H9 (cell line): ENCODE measurements at regions not wholly inside any gene's neighbourhood (a gene's known extent, or its start where the extent isn't known, plus 50 kb on each side); places are given as distances from the start of the nearest gene placed in this dataset.

Experiments used
- DNase-seq: peaks from one replicate; pipeline ENCODE4 v3.0.0-alpha.2; 2017
- H2AFZ ChIP-seq: one replicate; pipeline ENCODE4 v1.6.1; 2013; ENCODE audit warnings: mild to moderate bottlenecking, low read length, control low read depth, moderate library complexity
- H2AK5ac ChIP-seq: 2 replicates; pipeline ENCODE4 v1.6.1; 2013; ENCODE audit warnings: low read length, control low read depth, mixed read lengths; ENCODE audit not compliant: insufficient read length
- H2BK120ac ChIP-seq: one replicate; pipeline ENCODE4 v1.6.1; 2013; ENCODE audit warnings: low read depth, mild to moderate bottlenecking, low read length, control low read depth, inconsistent platforms; ENCODE audit not compliant: poor library complexity, severe bottlenecking
- H2BK12ac ChIP-seq: 2 replicates; pipeline ENCODE4 v1.6.1; 2013; ENCODE audit warnings: low read length, control low read depth, mixed read lengths, low read depth; ENCODE audit not compliant: insufficient read length
- H2BK15ac ChIP-seq: 2 replicates; pipeline ENCODE4 v1.6.1; 2013; ENCODE audit warnings: low read depth, low read length, control low read depth
- H2BK20ac ChIP-seq: one replicate; pipeline ENCODE4 v1.6.1; 2013; ENCODE audit warnings: low read depth, mild to moderate bottlenecking, low read length, control low read depth, inconsistent platforms; ENCODE audit not compliant: poor library complexity, severe bottlenecking
- H2BK5ac ChIP-seq: 2 replicates; pipeline ENCODE4 v1.6.1; 2013; ENCODE audit warnings: low read length, control low read depth, mixed read lengths; ENCODE audit not compliant: insufficient read length
- H3K14ac ChIP-seq: 2 replicates; pipeline ENCODE4 v1.6.1; 2013; ENCODE audit warnings: low read length, control low read depth; ENCODE audit not compliant: insufficient read depth
- H3K18ac ChIP-seq: 2 replicates; pipeline ENCODE4 v1.6.1; 2013; ENCODE audit warnings: low read depth, mild to moderate bottlenecking, mixed read lengths, low read length, control low read depth; ENCODE audit not compliant: insufficient read length
- H3K23ac ChIP-seq: 2 replicates; pipeline ENCODE4 v1.6.1; 2013; ENCODE audit warnings: low read length, control low read depth, mixed read lengths, low read depth; ENCODE audit not compliant: insufficient read length
- H3K23me2 ChIP-seq: 2 replicates; pipeline ENCODE4 v1.6.1; 2013; ENCODE audit warnings: low read depth, mild to moderate bottlenecking, mixed read lengths, low read length, control low read depth; ENCODE audit not compliant: insufficient read length, poor library complexity, severe bottlenecking
- H3K27ac ChIP-seq: 2 replicates; pipeline ENCODE4 v1.5.1; 2013; ENCODE audit warnings: low read length, control low read depth, mixed read lengths, low read depth; ENCODE audit not compliant: insufficient read length
- H3K27me3 ChIP-seq: 2 replicates; pipeline ENCODE4 v1.6.1; 2013; ENCODE audit warnings: low read length, control low read depth, inconsistent platforms; ENCODE audit not compliant: insufficient read depth
- H3K4ac ChIP-seq: 2 replicates; pipeline ENCODE4 v1.6.1; 2013; ENCODE audit warnings: low read depth, mild to moderate bottlenecking, control low read depth, inconsistent platforms, low read length, moderate library complexity
- H3K4me1 ChIP-seq: 2 replicates; pipeline ENCODE4 v1.6.1; 2013; ENCODE audit warnings: low read length, control low read depth, inconsistent platforms; ENCODE audit not compliant: insufficient read depth
- H3K4me2 ChIP-seq: 2 replicates; pipeline ENCODE4 v1.6.1; 2013; ENCODE audit warnings: low read length, control low read depth, mixed read lengths; ENCODE audit not compliant: insufficient read length, insufficient read depth
- H3K56ac ChIP-seq: 2 replicates; pipeline ENCODE4 v1.6.1; 2013; ENCODE audit warnings: low read depth, mild to moderate bottlenecking, mixed read lengths, low read length, control low read depth; ENCODE audit not compliant: insufficient read length
- H3K79me1 ChIP-seq: 2 replicates; pipeline ENCODE4 v1.6.1; 2013; ENCODE audit warnings: low read depth, mild to moderate bottlenecking, moderate library complexity, low read length, control low read depth, inconsistent platforms; ENCODE audit not compliant: insufficient read depth, poor library complexity, severe bottlenecking
- H3K79me2 ChIP-seq: 2 replicates; pipeline ENCODE4 v1.6.1; 2013; ENCODE audit warnings: low read length, control low read depth, inconsistent platforms; ENCODE audit not compliant: insufficient read depth
- H3K9ac ChIP-seq: 2 replicates; pipeline ENCODE4 v1.6.1; 2013; ENCODE audit warnings: low read length, control low read depth, mixed read lengths; ENCODE audit not compliant: insufficient read length; ENCODE audit errors: extremely low read depth
- H3K9me3 ChIP-seq: one replicate; pipeline ENCODE4 v1.6.1; 2013; ENCODE audit warnings: low read depth, low read length, inconsistent platforms; ENCODE audit not compliant: control insufficient read depth
- H3T11ph ChIP-seq: one replicate; pipeline ENCODE4 v1.6.1; 2013; ENCODE audit warnings: mild to moderate bottlenecking, low read length, control low read depth, inconsistent platforms
- H4K20me1 ChIP-seq: one replicate; pipeline ENCODE4 v1.6.1; 2013; ENCODE audit not compliant: control insufficient read depth, insufficient read length, insufficient read depth
- H4K5ac ChIP-seq: 2 replicates; pipeline ENCODE4 v1.6.1; 2013; ENCODE audit warnings: low read depth, mild to moderate bottlenecking, mixed read lengths, low read length, control low read depth; ENCODE audit not compliant: insufficient read length
- H4K8ac ChIP-seq: replicated peaks from 2 replicates; pipeline ENCODE4 v1.6.1; 2013; ENCODE audit warnings: low read length, control low read depth, mixed read lengths, low read depth; ENCODE audit not compliant: insufficient read length
- H4K91ac ChIP-seq: 2 replicates; pipeline ENCODE4 v1.6.1; 2013; ENCODE audit warnings: low read depth, mild to moderate bottlenecking, moderate library complexity, mixed read lengths, low read length, control low read depth; ENCODE audit not compliant: insufficient read length
- H3K27ac Mint-ChIP-seq, 3 experiments: 2 replicates in 2 of 3; 3 replicates in 1 of 3; pipeline ENCODE4 v1.8.0; 2020 to 2021; ENCODE audit warnings: mixed read lengths in 3 of 3, mild to moderate bottlenecking in 1 of 3, moderate library complexity in 1 of 3
- H3K27me3 Mint-ChIP-seq: 2 replicates; pipeline ENCODE4 v1.8.0; 2021; ENCODE audit warnings: low read depth, mild to moderate bottlenecking, moderate library complexity, mixed read lengths
- H3K36me3 Mint-ChIP-seq, 3 experiments: 2 replicates in 2 of 3; 3 replicates in 1 of 3; pipeline ENCODE4 v1.8.0; 2020 to 2021; ENCODE audit warnings: low read depth in 3 of 3, mixed read lengths in 3 of 3; ENCODE audit not compliant: insufficient read depth in 1 of 3
- H3K4me1 Mint-ChIP-seq, 2 experiments: 2 replicates each; pipeline ENCODE4 v1.8.0; 2020; ENCODE audit warnings: mixed read lengths in 2 of 2
- H3K4me3 Mint-ChIP-seq, 2 experiments: 2 replicates in 1 of 2; 3 replicates in 1 of 2; pipeline ENCODE4 v1.8.0; 2020 to 2021; ENCODE audit warnings: mild to moderate bottlenecking in 2 of 2, mixed read lengths in 2 of 2, moderate library complexity in 1 of 2
- H3K9me3 Mint-ChIP-seq, 2 experiments: 2 replicates in 1 of 2; 3 replicates in 1 of 2; pipeline ENCODE4 v1.8.0; 2020; ENCODE audit warnings: mild to moderate bottlenecking in 2 of 2, mixed read lengths in 2 of 2, moderate library complexity in 1 of 2
- CTCF ChIP-seq: fragments of 200-600 bp; sonication (generic); conservative IDR thresholded peaks from 3 replicates; pipeline ENCODE4 v1.8.0; 2021; ENCODE audit warnings: antibody characterized with exemption, mild to moderate bottlenecking
- WGBS: extraction: QIAGEN DNeasy Blood & Tissue Kit; methylation state at CpG from one replicate; pipeline ENCODE4 v1.1.7; 2013; ENCODE audit warnings: missing lambda C conversion rate, low lambda C conversion rate, mixed read lengths; ENCODE audit not compliant: insufficient read length; ENCODE audit errors: extremely low coverage; 5-methylcytosine and 5-hydroxymethylcytosine counted together

- Histone ChIP-seq H3K9ac (no peak overlapping the region), H4K20me1 (no peaks in the 10 kb centered on the region), H3K4me1 (no peaks in the 10 kb centered on the region), H2BK15ac (no peak overlapping the region), H3K23ac (no peak overlapping the region), H2BK120ac (no peak overlapping the region), H2BK12ac (no peak overlapping the region), H3K23me2 (no peaks in the 10 kb centered on the region), H3T11ph (no peak overlapping the region), H4K91ac (no peak overlapping the region), H4K8ac (no peak overlapping the region), H3K14ac (no peak overlapping the region; the same call in 1 of the 2 replicates), H2BK20ac (no peak overlapping the region), H3K27ac (no peak overlapping the region), H3K56ac (no peak overlapping the region), H2AFZ (no peak overlapping the region), H3K79me1 (no peaks in the 10 kb centered on the region), H4K5ac (no peak overlapping the region), H2BK5ac (no peak overlapping the region), H3K4me2 (no peak overlapping the region), H2AK5ac (no peak overlapping the region), H3K79me2 (no peaks in the 10 kb centered on the region), H3K18ac (no peak overlapping the region), H3K4ac (no peak overlapping the region), H3K27me3 (no peaks in the 10 kb centered on the region), H3K9me3 (no peaks in the 10 kb centered on the region)
- Mint-ChIP-seq H3K9me3 (peaks cover 17 to 19% of the 10 kb centered on the region in 2 experiments; a peak in 4 of 5 replicates), H3K27me3 (peaks cover 21% of the 10 kb centered on the region), H3K4me3 (no peak overlapping the region), H3K27ac (no peak overlapping the region), H3K4me1 (peaks cover 3 to 7% of the 10 kb centered on the region in 2 experiments; a peak in 2 of 4 replicates), H3K36me3 (peaks cover 0 to 8% (median 0%) of the 10 kb centered on the region in 3 experiments; a peak in 3 of 7 replicates)
- no peak for DNase-seq
- no peak for TF ChIP-seq CTCF
- no CpG with 5 or more reads among the region's 12 CpGs for WGBS
These were observed 146.0 kb upstream of the RTL1 start for GRCh38 chr14:101049511-101049910.
